GM19035 (cell line): ENCODE measurements at regions not wholly inside any gene's neighbourhood (a gene's known extent, or its start where the extent isn't known, plus 50 kb on each side); places are given as distances from the start of the nearest gene placed in this dataset.

Source experiments
- ATAC-seq: cut with Tn5 transposase; IDR thresholded peaks from one replicate; pipeline ENCODE4 v1.9.1; 2021; ENCODE audit not compliant: unreplicated experiment

- no peak for ATAC-seq
Observed at GRCh38 chr2:4549666-4550210, 846.4 kb downstream of the DCDC2C start.

- ATAC-seq, result no peak
Observed at GRCh38 chr2:4551691-4552474, 848.5 kb downstream of the DCDC2C start.

GRCh38 chr2:4553241-4553640, 849.9 kb downstream of the DCDC2C start:
- no peak for ATAC-seq

- ATAC-seq, result no peak
Observed at GRCh38 chr2:4556135-4556896, 852.9 kb downstream of the DCDC2C start.

- no peak for ATAC-seq
Observed at GRCh38 chr2:4561196-4561595, 857.8 kb downstream of the DCDC2C start.

- ATAC-seq, result no peak
Observed at GRCh38 chr2:4576075-4576474, 872.7 kb downstream of the DCDC2C start.

GRCh38 chr2:4579977-4580376, 876.6 kb downstream of the DCDC2C start:
- no peak for ATAC-seq

GRCh38 chr2:4585057-4585635, 881.8 kb downstream of the DCDC2C start:
- no peak for ATAC-seq

- no peak for ATAC-seq
Observed at GRCh38 chr2:4588606-4589005, 885.2 kb downstream of the DCDC2C start.

- no peak for ATAC-seq
Observed at GRCh38 chr2:4591261-4591660, 887.9 kb downstream of the DCDC2C start.

GRCh38 chr2:4597400-4597799, 894.0 kb downstream of the DCDC2C start:
- ATAC-seq, result no peak

GRCh38 chr2:4604767-4605166, 901.4 kb downstream of the DCDC2C start:
- ATAC-seq, result no peak

GRCh38 chr2:4618141-4618540, 914.8 kb downstream of the DCDC2C start:
- no peak for ATAC-seq

- ATAC-seq, result no peak
Observed at GRCh38 chr2:4618630-4619228, 915.4 kb downstream of the DCDC2C start.

GRCh38 chr2:4628998-4629501, 925.7 kb downstream of the DCDC2C start:
- no peak for ATAC-seq

- ATAC-seq, result no peak
Observed at GRCh38 chr2:4635289-4635688, 931.9 kb downstream of the DCDC2C start.

GRCh38 chr2:4653991-4654390, 950.6 kb downstream of the DCDC2C start:
- ATAC-seq, result no peak

GRCh38 chr2:4656326-4656725, 953.0 kb downstream of the DCDC2C start:
- ATAC-seq, result no peak

- no peak for ATAC-seq
Observed at GRCh38 chr2:4662161-4662779, 958.9 kb downstream of the DCDC2C start.

- no peak for ATAC-seq
Observed at GRCh38 chr2:4668381-4668780, 965.0 kb downstream of the DCDC2C start.

- ATAC-seq, result no peak
Observed at GRCh38 chr2:4670331-4670730, 967.0 kb downstream of the DCDC2C start.
